CMK (cell line): ENCODE measurements at regions not wholly inside any gene's neighbourhood (a gene's known extent, or its start where the extent isn't known, plus 50 kb on each side); places are given as distances from the start of the nearest gene placed in this dataset.
A peak's percentile ranks its signal among the peaks of the same experiment; 100 is the strongest.

Experiments used
- DNase-seq: peaks from one replicate; pipeline ENCODE4 v3.0.0-alpha.2; 2010; ENCODE audit warnings: low read depth

DNA sequence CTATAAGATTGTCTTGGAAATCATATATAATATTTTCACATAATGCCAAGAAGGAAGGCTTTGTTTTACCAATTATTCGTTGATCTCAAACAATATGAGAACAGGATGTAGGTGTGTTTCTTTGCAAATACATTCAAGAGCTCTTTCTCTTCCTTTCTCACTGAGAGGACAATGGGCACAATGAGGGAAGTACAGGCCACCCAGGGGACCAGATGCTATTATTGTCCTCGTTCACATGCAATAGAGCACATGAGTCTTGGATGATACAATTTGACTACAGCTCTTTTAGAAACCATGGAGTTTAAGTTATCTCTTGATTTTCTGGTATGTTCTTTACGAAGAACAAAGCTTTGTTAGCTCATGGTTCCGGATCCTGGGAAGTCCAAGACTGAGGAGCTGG is 323.7 kb upstream of the KLF6 start:
- no peak for DNase-seq

DNA sequence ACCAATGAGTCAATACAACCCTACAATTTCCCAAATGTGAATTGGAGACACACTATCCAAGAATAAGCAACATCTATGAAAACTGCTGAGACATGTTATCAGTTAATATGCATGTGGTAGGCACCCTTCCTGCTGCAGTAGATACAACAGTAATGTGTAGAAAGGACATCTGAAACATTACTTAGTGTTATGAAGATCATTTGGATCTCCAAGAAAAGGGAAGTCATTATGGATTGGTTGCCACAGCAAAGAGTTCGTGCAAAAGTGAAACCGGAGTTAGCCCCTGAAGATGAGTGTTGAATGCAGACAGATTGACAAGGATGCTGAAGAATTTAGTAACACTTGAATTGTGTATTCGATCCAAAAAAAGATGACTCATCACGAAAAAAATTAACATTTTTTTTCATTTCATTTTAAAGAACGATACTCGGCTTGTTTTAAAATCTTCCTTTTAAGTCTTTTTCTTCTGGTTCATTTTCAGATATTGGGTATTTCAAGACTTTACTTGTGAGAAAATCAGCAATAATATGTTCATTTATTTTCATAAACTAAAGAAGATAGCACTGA is 322.4 kb upstream of the KLF6 start:
- DNase-seq: peak; percentile 8

DNA sequence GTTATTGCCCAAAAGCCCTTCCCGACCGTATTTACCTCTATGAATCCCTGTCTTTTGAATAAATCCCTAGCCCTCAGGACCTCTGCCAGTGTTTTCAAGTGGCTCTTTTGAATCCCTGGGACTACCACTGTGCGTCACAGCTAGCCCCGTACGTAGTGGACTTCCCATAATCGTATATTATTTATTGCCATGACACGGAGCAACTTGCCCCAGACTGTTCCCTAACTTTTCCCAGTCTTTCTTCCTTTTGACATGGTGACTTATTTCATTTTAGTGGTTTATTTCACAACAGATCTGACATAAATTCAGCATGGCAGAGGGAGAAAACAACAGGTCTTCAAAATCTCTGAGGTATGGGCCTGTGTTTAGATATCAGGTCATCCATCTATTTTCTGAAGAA is 318.6 kb upstream of the KLF6 start:
- no peak for DNase-seq

DNA sequence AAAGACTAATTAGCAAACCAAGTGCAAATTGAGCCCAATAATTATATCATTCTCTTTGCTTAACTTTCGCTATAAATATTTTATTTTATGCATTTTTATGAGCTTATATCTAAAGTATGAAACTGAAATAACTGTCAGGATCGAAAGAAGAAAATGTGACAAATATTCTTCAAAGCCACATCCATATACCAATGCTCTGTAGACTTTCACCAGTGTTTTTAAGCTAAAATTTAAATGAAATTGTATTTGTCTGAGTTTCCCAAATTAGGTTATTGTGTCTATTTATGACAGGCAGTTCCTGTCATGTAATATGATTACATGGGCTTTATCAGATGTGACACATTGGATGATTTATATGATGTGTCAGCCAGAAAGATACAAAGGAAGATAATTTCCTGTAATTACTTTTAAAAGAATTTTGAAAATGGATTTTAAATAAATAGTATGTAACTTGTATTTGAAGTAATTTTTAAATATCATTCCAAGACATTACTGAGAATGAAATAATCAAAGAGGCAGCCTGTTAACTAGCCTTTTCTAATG is 317.9 kb upstream of the KLF6 start:
- no peak for DNase-seq

DNA sequence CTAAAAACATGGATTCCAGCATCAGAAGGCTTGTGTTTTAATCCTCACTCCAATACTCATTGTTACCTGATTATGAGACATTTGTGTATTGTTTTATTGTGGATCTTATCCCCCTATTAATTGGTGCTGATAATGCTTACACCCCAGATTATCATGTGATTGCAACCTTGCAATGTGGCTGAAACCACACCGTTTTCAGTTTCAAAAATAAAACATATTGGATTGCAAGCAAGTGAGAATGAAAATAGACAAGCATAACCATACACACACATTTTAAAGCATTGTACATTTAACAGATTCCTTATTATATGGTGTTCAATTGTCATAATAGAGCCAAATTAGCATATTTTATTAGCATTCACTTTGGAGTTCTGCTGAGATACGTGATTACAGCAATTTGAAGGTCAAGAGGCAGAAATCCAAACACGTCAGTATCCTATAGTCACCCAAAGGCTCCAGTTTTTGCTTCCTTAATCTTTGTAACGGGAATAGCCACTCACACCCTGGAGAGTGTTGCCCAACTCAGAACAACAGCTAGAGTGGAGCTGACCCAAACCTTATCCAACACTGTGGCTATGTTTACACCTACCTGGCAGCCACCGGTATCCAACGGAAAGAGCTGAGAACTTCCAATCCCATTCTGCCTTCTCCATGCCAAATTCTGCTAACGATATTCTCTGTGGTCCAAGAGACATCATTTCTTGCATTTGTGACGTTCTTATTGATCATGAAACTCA is 317.1 kb upstream of the KLF6 start:
- no peak for DNase-seq

DNA sequence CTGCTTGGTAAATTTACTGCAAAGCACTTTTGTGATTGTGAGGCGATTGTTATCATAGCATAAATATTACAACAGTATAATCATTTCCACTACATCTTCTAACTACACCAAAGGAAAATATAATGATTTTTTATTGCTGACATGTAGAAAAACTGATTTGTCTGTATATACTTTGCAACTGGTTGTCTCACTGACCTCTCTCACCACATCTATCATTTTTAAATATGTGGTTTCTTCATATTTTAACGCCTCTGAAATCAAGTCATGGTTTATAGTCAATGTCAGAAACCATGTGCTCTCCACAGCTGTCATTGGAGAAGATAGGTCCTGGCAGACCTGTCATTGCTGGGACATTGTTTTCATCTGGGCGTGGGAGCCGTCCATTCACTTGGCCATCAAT is 315.4 kb upstream of the KLF6 start:
- DNase-seq: no peak

DNA sequence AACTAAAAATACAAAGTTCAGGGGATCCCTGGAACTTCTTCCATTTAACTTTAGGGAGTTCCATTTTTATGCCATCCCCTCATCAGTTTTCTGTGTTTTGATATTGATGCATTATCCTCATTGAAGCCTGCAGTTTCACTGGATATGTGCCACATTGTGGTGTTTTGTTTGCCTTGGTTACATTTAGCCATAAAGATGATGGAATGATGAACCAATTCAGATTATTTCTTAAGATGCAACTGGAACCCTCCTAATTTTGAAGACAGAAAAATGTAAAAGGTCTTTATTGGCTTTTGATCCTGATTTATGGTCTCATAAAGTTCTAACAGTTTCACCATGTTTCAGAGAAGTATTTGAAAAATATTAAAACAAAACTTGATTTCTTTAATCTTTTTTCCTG is 314.2 kb upstream of the KLF6 start:
- DNase-seq: no peak

DNA sequence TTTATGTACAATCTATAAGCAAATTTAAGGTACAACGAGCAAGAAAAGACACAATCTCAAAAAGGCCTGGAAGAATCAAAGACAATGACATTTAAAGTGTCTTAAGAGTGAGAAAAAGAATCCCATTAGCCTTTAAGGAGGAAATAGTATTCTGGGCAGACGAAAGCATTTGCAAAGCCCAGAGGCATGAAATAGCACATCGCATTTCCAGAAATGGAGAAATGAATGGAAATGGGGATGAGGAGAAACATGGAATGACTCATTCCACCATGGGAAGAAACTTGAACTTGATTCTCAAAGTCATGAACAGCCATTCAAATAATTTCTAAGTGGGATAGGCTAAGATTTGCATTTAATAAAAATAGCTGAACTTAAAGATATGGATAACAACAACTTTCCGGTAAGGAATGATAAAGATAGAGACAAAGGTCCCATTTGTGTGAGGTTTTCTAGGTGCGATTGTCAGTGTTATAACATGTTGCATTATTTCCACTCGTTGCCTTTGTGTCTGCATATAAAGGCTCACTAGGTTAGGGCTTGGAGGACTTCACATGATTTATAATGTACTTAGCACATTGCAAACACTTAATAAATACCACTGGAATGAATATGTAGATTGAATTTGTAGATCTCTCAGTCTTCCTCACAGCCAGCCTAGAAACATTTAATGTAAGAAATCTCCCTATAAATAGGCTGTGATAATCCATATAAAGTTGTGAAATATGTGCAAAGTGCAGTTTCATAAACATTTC is 310.3 kb upstream of the KLF6 start:
- DNase-seq: no peak

DNA sequence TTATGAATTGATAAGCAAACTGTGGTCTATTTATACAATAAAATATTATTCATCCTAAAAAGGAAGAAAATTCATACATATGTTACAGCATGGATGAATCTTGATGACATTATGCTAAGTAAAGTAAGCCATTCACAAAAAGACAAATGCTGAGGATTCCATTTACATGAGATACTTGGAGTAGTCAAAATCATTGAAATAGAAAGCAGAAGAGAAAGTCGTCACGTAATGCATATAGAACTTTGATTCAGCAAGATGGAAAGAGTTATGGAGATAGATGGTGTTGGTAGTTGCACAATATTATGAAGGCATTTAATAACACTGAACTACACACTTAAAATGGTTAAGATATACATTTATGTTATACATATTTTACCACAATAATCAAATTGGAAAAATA is 309.7 kb upstream of the KLF6 start:
- DNase-seq: no peak

DNA sequence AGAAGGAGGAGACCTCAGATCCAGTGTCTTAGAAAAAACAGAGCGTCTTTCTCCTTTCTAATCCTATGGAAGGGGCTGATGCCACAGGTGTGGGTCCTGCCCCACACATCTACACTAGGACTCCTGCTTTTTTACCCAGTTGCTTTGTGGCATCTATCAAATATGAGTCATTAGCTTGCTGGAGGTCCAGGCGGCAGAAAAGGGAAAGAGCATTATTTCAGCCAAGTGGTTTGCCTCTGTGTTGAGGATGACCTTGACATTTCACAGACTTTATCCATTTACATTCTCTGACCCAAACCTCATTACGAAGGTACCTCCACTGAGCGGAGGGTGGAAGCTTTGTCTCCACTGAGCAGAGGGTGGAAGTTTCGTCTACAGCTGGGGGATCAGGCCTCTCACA is 308.4 kb upstream of the KLF6 start:
- no peak for DNase-seq

DNA sequence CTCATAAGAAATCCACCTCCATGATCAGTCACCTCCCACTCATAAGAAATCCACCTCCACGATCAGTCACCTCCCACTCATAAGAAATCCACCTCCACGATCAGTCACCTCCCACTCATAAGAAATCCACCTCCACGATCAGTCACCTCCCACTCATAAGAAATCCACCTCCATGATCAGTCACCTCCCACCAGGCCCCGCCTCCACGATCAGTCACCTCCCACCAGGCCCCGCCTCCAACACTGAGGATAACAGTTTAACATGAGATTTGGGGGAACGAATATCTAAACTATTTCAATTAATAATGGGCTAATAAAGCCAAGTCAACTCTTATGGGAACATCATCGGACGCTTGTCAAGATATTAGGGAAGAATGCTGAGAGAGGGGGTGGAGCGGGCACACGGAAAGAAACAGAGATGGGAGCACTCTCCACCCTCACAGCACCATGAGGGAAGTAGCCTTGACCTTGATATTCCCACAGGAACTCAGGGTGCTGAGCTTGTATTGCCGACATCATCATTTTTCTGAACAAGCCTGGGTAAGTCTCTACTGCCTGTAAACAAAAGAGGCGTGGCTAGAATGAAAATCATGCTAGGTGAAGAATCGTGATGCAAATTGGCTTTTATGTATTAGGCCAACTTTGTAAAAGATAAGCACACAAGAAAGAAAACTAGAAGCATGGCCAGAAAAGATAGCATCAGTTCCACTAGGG is 303.5 kb upstream of the KLF6 start:
- no peak for DNase-seq

DNA sequence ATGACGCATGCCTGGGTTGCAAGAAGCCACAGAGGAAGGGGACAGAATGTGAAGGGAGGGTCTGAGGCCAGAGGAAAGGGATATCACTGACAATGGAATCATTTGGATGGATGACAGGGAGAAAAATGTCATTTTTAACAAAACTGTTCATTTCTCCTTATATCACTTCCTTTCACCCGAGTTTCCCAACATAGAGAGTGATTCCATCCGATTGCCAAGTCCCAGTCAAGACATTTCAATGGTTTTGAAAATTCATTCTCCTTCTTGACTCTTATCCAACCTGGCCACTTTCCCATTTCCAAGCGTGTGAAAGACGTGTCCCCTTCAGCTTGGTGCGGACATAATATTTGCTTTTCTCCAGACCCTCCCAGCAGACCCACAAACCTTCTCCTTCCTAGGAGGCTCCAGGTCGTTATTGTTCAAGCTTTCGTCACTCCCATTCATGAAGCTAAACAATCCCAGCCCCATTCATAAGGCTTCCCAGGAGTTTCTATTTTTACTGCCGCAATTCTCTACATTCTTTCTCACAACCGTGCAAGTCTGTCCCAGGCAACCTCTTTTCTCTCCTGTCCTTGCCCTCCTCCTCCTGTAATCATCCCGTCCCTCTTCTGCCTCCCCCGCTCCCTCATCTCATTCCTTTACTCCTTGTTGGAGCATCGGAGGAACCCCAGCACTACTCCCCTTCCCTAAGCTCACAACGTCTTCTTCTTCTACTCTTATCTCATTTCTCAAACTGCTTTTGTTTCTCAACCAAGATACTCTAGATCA is 301.3 kb upstream of the KLF6 start:
- no peak for DNase-seq

DNA sequence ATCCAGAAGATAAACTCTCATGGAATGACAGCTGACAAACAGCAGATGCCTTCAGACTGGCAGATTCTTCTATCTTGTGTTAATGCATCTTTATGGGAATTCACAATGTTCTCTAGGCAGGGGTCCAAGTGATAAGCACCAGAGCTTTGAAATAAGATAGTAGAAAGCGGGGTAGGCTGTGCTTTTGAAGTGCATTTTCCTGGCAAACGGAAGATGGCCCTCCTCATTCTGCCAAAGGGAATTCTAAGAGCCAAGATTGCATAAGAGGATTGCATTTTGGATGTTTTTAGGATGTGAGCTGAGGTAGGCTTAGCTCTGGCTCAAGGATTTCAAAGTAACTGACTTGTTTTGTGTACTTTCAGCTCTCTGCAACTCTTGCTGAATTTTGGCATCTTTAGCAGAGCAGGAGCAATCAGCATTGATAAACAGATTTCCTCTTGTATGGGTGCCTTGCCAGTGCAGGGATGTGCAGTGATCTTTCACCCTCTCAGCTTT is 298.5 kb upstream of the KLF6 start:
- no peak for DNase-seq

DNA sequence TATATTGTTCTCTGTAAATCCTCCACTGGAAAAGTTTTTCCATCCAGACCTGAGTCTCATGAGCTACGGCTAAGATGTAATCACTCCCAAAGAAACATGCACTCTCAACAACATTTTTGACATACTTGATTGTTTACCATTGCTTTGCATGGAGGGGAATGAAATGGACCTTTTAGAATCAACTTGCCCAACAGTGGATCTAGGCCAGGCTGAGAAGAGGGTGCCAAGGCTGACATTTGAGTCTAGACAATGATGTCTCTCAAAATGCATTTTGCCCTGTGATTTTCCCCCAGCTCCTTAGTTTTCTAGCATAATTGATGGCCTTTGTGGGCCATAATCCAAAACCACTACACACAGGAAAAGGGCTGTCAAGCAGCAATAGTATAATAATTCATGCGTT is 297.9 kb upstream of the KLF6 start:
- no peak for DNase-seq

DNA sequence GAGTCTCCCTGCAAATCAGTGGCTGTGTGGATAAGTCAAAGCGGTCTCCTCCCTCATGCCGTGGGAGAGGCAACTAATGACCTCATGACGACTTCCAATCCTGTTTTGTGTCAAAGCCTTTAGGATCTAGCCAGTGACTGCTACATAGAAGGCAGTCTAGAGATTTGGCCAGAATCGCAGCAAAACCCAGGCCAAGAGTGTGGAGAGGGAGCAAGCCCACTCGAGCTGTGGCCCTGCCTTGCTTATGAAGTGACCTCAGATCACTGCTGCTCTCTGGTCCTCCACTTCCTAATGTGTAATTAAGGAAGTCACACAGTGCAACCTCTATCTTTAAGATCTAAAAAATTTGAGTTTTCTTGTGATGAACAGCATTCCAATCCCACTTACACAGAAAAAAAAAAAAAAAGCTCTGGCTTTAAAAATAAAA is 296.7 kb upstream of the KLF6 start:
- DNase-seq: no peak

DNA sequence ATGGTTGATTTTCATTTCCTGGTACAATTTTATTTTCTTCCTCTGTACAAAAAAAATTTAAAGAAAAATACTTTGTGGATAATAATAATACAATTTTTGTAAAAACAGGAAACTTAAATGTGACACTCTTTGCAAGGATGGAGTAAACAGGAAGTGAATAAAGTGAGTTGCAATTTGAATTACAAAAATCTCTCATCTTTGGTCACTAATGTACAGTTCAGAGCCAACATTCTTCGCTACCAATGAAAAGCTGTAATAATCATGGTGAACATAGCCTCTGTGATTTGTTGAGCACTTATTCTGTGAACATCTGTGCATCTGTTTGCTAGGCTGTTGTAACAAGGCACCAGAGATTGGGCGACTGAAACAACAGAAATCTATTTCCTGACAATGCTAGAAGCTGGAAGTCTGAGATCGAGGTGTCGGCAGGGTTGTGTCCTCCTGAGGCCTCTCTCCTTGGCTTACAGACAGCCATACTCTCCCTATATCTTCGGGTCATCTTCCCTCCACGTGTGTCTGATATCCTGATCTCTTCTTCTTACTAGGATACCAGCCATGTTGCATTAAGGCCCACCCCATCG is 295.3 kb upstream of the KLF6 start:
- no peak for DNase-seq

DNA sequence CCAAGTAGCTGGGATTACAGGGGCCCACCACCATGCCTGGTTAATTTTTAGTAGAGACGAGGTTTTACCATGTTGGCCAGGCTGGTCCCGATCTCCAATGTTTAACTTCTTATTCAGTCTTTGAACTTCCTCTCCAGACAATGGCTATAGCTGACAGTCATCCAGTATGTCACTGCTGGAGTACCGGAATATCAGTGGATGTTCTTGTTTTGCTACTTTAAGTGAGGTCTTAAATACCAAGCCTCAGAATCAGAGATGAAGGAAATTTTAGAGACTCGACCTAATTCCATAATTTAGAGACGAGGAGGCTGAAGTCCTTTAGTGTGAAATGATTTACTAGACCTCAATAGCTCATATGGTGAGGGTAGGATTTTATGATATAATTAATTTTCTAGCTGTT is 294.8 kb upstream of the KLF6 start:
- DNase-seq: no peak

DNA sequence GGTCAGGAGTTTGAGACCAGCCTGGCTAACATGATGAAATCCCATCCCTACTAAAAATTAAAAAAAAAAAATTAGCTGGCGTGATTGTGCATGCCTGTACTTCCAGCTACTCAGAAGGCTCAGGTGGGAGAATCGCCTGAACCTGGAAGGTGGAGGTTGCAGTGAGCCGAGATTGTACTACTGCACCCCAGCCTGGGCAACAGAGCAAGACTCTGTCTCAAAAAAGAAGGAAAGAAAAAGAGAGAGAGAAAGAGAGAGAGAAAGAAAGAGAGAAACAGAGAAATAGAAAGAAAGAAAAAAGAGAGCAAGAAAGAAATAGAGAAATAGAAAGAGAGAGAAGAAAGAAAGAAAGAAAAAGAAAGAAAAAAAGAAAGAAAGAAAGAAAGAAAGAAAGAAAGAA is 292.8 kb upstream of the KLF6 start:
- DNase-seq: no peak

DNA sequence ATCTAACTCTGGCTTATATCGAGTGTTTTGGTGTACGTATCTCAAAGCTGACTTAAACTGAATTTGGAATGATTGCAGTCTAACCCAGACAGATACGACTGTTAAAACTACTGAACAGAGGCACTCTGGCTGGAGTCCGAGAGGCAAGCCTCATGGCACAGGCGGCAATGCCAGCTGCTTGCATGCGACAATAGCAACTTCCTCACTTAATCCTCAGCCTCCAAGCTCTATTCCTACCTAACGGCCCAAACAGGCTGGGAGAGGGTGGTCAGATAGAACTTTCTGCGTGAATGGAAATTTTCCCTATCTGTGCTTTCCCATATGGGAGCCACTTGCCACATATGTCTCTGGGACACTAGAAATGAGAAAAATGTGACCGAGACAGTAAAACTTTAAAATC is 292.0 kb upstream of the KLF6 start:
- no peak for DNase-seq

DNA sequence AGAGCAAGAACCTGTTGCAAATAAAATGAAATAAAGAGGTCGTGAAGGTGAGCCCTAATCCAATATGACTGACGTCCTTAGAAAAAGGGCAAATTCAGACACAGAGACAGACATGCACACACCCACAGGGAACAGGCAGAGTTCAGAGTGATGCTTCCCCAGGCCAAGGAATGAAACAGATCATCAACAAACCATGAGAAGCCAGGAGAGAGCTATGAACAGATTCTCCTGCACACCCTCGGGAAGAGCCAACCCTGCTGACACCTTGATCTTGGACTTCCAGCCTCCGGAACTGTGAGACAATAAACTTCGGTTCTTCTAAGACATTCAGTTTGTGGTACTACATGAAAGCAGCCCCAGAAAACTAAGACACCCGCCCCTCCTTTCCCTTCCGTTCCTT is 290.4 kb upstream of the KLF6 start:
- no peak for DNase-seq
